ENCODE measurements at regions not wholly inside any gene's neighbourhood (a gene's known extent, or its start where the extent isn't known, plus 50 kb on each side); places are given as distances from the start of the nearest gene placed in this dataset.

- no peak for DNase-seq
Measured at GRCh38 chr14:100674897-100675619, 51.6 kb upstream of the DLK1 start.

- DNase-seq = no peak
Measured at GRCh38 chr14:100675699-100676684, 50.7 kb upstream of the DLK1 start.
